SK-N-SH (cell line): ENCODE measurements at regions not wholly inside any gene's neighbourhood (a gene's known extent, or its start where the extent isn't known, plus 50 kb on each side); places are given as distances from the start of the nearest gene placed in this dataset.

Source experiments
- CTCF ChIA-PET: fragments of 300-600, 350-600 bp; formaldehyde crosslinking; extraction: SDS; loops from one replicate; lab custom pipeline; 2021; lab: Yijun Ruan, JAX
- POLR2A ChIA-PET: fragments of 350-600 bp; sonication (Branson Sonifier 250); formaldehyde crosslinking; extraction: SDS; loops from one replicate; lab custom pipeline; 2020; ENCODE audit warnings: antibody characterized with exemption, inconsistent platforms; lab: Yijun Ruan, JAX
- DNase-seq: peaks from one replicate; pipeline ENCODE4 v3.0.0; 2012
- H2AFZ ChIP-seq: fragments of 200-600 bp; sonication (generic); 2 replicates; pipeline ENCODE4 v1.8.1; 2016; ENCODE audit warnings: antibody characterized with exemption, mild to moderate bottlenecking, low read depth
- H3F3A ChIP-seq: fragments of 200-600 bp; sonication (generic); replicated peaks from 2 replicates; pipeline ENCODE3; 2016; ENCODE audit warnings: antibody characterized with exemption, mild to moderate bottlenecking; ENCODE audit not compliant: insufficient read depth
- H3K27ac ChIP-seq, 2 experiments: fragments of 200-500 bp in 1 of 2; fragments of 200-600 bp in 1 of 2; sonication (Bioruptor generic) in 1 of 2; sonication (generic), shearing (Covaris generic) in 1 of 2; 2 replicates each; pipeline versions ENCODE4 v1.5.1 to v1.6.1; 2014 to 2016; ENCODE audit warnings: low read depth in 2 of 2, inconsistent platforms in 1 of 2, low read length in 1 of 2, mild to moderate bottlenecking in 1 of 2, mixed read lengths in 1 of 2
- H3K27me3 ChIP-seq: fragments of 200-600 bp; sonication (generic), shearing (Covaris generic); 2 replicates; pipeline ENCODE4 v1.6.1; 2016; ENCODE audit warnings: mixed run types; ENCODE audit not compliant: insufficient read depth
- H3K36me3 ChIP-seq, 2 experiments: fragments of 200-500 bp in 1 of 2; fragments of 200-600 bp in 1 of 2; sonication (Bioruptor generic) in 1 of 2; sonication (generic) in 1 of 2; replicated peaks in 1 of 2; 2 replicates each; pipeline versions ENCODE3 to v1.5.1; 2014 to 2016; ENCODE audit warnings: low read length in 1 of 2, mild to moderate bottlenecking in 1 of 2; ENCODE audit not compliant: insufficient read depth in 2 of 2, control insufficient read depth in 1 of 2
- H3K4me1 ChIP-seq, 2 experiments: fragments of 200-500 bp in 1 of 2; fragments of 200-600 bp in 1 of 2; sonication (Bioruptor generic) in 1 of 2; sonication (generic), shearing (Covaris generic) in 1 of 2; 2 replicates each; pipeline versions ENCODE4 v1.5.1 to v1.6.1; 2014 to 2016; ENCODE audit warnings: low read depth in 1 of 2, low read length in 1 of 2, mixed run types in 1 of 2; ENCODE audit not compliant: insufficient read depth in 2 of 2, control insufficient read depth in 1 of 2
- H3K4me2 ChIP-seq: fragments of 200-600 bp; sonication (generic), shearing (Covaris generic); 2 replicates; pipeline ENCODE4 v1.6.1; 2017; ENCODE audit warnings: mixed run types
- H3K4me3 ChIP-seq, 2 experiments: fragments of 200-500 bp in 1 of 2; fragments of 200-600 bp in 1 of 2; sonication (Bioruptor generic) in 1 of 2; sonication (generic), shearing (Covaris generic) in 1 of 2; 2 replicates each; pipeline versions ENCODE4 v1.5.1 to v1.8.1; 2014 to 2016; ENCODE audit warnings: low read depth in 2 of 2, inconsistent platforms in 1 of 2, low read length in 1 of 2, mild to moderate bottlenecking in 1 of 2, mixed read lengths in 1 of 2, moderate library complexity in 1 of 2
- H3K79me2 ChIP-seq: fragments of 200-600 bp; sonication (generic); 2 replicates; pipeline ENCODE4 v1.8.1; 2017; ENCODE audit warnings: mild to moderate bottlenecking; ENCODE audit not compliant: insufficient read depth
- H3K9ac ChIP-seq: fragments of 200-600 bp; sonication (generic); 2 replicates; pipeline ENCODE4 v1.6.1; 2017; ENCODE audit warnings: mixed run types
- H3K9me2 ChIP-seq: fragments of 200-600 bp; sonication (generic); 2 replicates; pipeline ENCODE4 v1.6.1; 2017; ENCODE audit warnings: mixed run types
- H3K9me3 ChIP-seq: fragments of 200-600 bp; sonication (generic); 2 replicates; pipeline ENCODE4 v1.6.1; 2017; ENCODE audit warnings: mixed run types, mild to moderate bottlenecking, moderate library complexity
- H4K20me1 ChIP-seq: fragments of 200-600 bp; sonication (generic); 2 replicates; pipeline ENCODE4 v1.6.1; 2017; ENCODE audit warnings: mild to moderate bottlenecking, mixed run types; ENCODE audit not compliant: insufficient read depth
- CHD2 ChIP-seq: fragments of 150-350 bp; IDR thresholded peaks from 2 replicates; pipeline ENCODE4 v1.6.1; 2018; ENCODE audit warnings: low read length; ENCODE audit not compliant: partially characterized antibody
- CTCF ChIP-seq: fragments of 200-600 bp; sonication (generic); IDR thresholded peaks from 2 replicates; pipeline ENCODE4 v1.6.1; 2017; ENCODE audit warnings: antibody characterized with exemption, mild to moderate bottlenecking, moderate library complexity
- EP300 ChIP-seq, 2 experiments: IDR thresholded peaks; 2 replicates each; pipeline versions ENCODE4 v1.4.0 to v1.6.1; 2012; ENCODE audit warnings: borderline replicate concordance in 1 of 2, low read depth in 1 of 2, low read length in 1 of 2
- EZH2phosphoT487 ChIP-seq: fragments of 200-600 bp; sonication (generic); IDR thresholded peaks from 2 replicates; pipeline ENCODE4 v1.6.1; 2017; ENCODE audit warnings: low read depth, mixed run types, mild to moderate bottlenecking, antibody characterized with exemption, moderate library complexity, borderline replicate concordance
- FOSL2 ChIP-seq: IDR thresholded peaks from 2 replicates; pipeline ENCODE4 v1.4.0; 2012; ENCODE audit warnings: low read depth, mild to moderate bottlenecking, moderate library complexity, borderline replicate concordance
- FOXJ3 ChIP-seq: sonication (generic); formaldehyde crosslinking; IDR thresholded peaks from 2 replicates; pipeline ENCODE4 v1.5.1; 2020; ENCODE audit warnings: mild to moderate bottlenecking, missing genetic modification reagents
- FOXM1 ChIP-seq: IDR thresholded peaks from 2 replicates; pipeline ENCODE4 v1.4.0; 2012; ENCODE audit warnings: low read depth, mild to moderate bottlenecking
- GATA2 ChIP-seq: sonication (generic); formaldehyde crosslinking; IDR thresholded peaks from 2 replicates; pipeline ENCODE4 v1.5.0; 2020; ENCODE audit warnings: mild to moderate bottlenecking, missing genetic modification reagents
- MAX ChIP-seq: IDR thresholded peaks from 2 replicates; pipeline ENCODE4 v1.4.0; 2012; ENCODE audit warnings: low read depth
- MEF2A ChIP-seq: IDR thresholded peaks from 2 replicates; pipeline ENCODE4 v1.4.0; 2012; ENCODE audit warnings: low read depth, borderline replicate concordance
- MXI1 ChIP-seq: IDR thresholded peaks from 2 replicates; pipeline ENCODE4 v1.6.1; 2012; ENCODE audit warnings: mild to moderate bottlenecking, low read depth, low read length, improper control_type of control experiment
- NFIC ChIP-seq: IDR thresholded peaks from 2 replicates; pipeline ENCODE4 v1.4.0; 2012; ENCODE audit warnings: borderline replicate concordance
- PBX3 ChIP-seq: IDR thresholded peaks from 2 replicates; pipeline ENCODE4; 2012
- POLR2AphosphoS5 ChIP-seq: IDR thresholded peaks from 2 replicates; pipeline ENCODE4 v1.6.1; 2012; ENCODE audit warnings: low read depth, low read length
- RAD21 ChIP-seq: IDR thresholded peaks from 2 replicates; pipeline ENCODE4 v1.6.1; 2012; ENCODE audit warnings: mild to moderate bottlenecking, low read length
- REST ChIP-seq: IDR thresholded peaks from 2 replicates; pipeline ENCODE4 v1.6.1; 2012; ENCODE audit warnings: mild to moderate bottlenecking, low read depth, low read length, moderate library complexity
- SIN3A ChIP-seq: IDR thresholded peaks from 2 replicates; pipeline ENCODE4 v1.6.1; 2012; ENCODE audit warnings: low read depth, mild to moderate bottlenecking, low read length, moderate library complexity, borderline replicate concordance
- TEAD4 ChIP-seq: IDR thresholded peaks from 2 replicates; pipeline ENCODE4 v1.4.0; 2012; ENCODE audit warnings: mild to moderate bottlenecking, borderline replicate concordance; ENCODE audit not compliant: insufficient read depth
- USF2 ChIP-seq: fragments of 150-350 bp; IDR thresholded peaks from 2 replicates; pipeline ENCODE4 v1.6.1; 2017; ENCODE audit warnings: antibody characterized with exemption, low read length, low read depth, borderline replicate concordance
- ZBTB33 ChIP-seq: IDR thresholded peaks from 2 replicates; pipeline ENCODE4 v1.4.0; 2012; ENCODE audit warnings: low read depth, borderline replicate concordance
- WGBS: methylation state at CpG from one replicate; pipeline ENCODE4 v1.1.6; 2017; ENCODE audit warnings: low lambda C conversion rate; 5-methylcytosine and 5-hydroxymethylcytosine counted together

- 2% methylated on average over 3 of the region's 3 CpGs for WGBS
- ChIA-PET CTCF (interaction anchor here (1.1 kb wide), 1 partner anchor 24 kb away, joined by 3 read pairs; no protein-coding TSS in a partner anchor), POLR2A (no interaction called here)
- H3K4me3 ChIP-seq: no peak overlapping the region
- peaks cover 10% of the 10 kb centered on the region; the same call in 1 of the 2 replicates for H3K27me3 ChIP-seq
- no peaks in the 10 kb centered on the region for H3K36me3 ChIP-seq
- no peaks in the 10 kb centered on the region for H3K79me2 ChIP-seq
- H3K9ac ChIP-seq: no peak overlapping the region
- H3K27ac ChIP-seq: no peak overlapping the region
- TF ChIP-seq MEF2A: no peak
- no peak for TF ChIP-seq NFIC
- no peak for TF ChIP-seq FOXM1
- TF ChIP-seq GATA2 (CRISPR knock-in tag): no peak
- no peak for TF ChIP-seq RAD21
- no peak for TF ChIP-seq FOXJ3
- no peak for TF ChIP-seq PBX3
- no peak for TF ChIP-seq CHD2
- TF ChIP-seq POLR2AphosphoS5: no peak
- no peak for TF ChIP-seq USF2
- no peak for TF ChIP-seq MXI1
- TF ChIP-seq EP300 (IDR thresholded peaks at IDR 0.05; ENCODE audit: borderline replicate concordance in 1 of 2, low read depth in 1 of 2, low read length in 1 of 2): no peak
- no peak for TF ChIP-seq TEAD4
- TF ChIP-seq FOSL2: no peak
- TF ChIP-seq REST: no peak
- TF ChIP-seq EZH2phosphoT487: no peak
- no peak for TF ChIP-seq SIN3A
- TF ChIP-seq MAX: no peak
- no peak for TF ChIP-seq ZBTB33
- no peak for TF ChIP-seq CTCF
- H4K20me1 ChIP-seq: no peaks in the 10 kb centered on the region
- no peaks in the 10 kb centered on the region for H3K4me1 ChIP-seq
- no peak for DNase-seq
- H2AFZ ChIP-seq: no peak overlapping the region
- H3K9me3 ChIP-seq: no peaks in the 10 kb centered on the region
- no peaks in the 10 kb centered on the region for H3F3A ChIP-seq
- no peaks in the 10 kb centered on the region for H3K9me2 ChIP-seq
- H3K4me2 ChIP-seq: no peak overlapping the region
Measured at GRCh38 chr2:88855620-88856408, 164.3 kb downstream of the RPIA start.
